Type B pancreatic cell (in vitro differentiated cells): ENCODE measurements at regions not wholly inside any gene's neighbourhood (a gene's known extent, or its start where the extent isn't known, plus 50 kb on each side); places are given as distances from the start of the nearest gene placed in this dataset.

Experiments used
- DNase-seq: peaks from one replicate; pipeline ENCODE4 v3.0.0; 2021; ENCODE audit warnings: mixed read lengths; ENCODE audit not compliant: unreplicated experiment; ENCODE audit errors: extremely low spot score
- H3K27ac Mint-ChIP-seq: 2 replicates; pipeline ENCODE4 v1.8.0; 2021; ENCODE audit warnings: mild to moderate bottlenecking, mixed read lengths
- H3K27me3 Mint-ChIP-seq: 2 replicates; pipeline ENCODE4 v1.8.0; 2021; ENCODE audit warnings: mixed read lengths
- H3K36me3 Mint-ChIP-seq: 2 replicates; pipeline ENCODE4 v1.8.0; 2021; ENCODE audit warnings: mixed read lengths
- H3K4me1 Mint-ChIP-seq: one replicate; pipeline ENCODE4 v1.8.0; 2021; ENCODE audit warnings: mixed read lengths; ENCODE audit not compliant: unreplicated experiment
- H3K4me3 Mint-ChIP-seq: 2 replicates; pipeline ENCODE4 v1.8.0; 2021; ENCODE audit warnings: mild to moderate bottlenecking, mixed read lengths
- H3K9me3 Mint-ChIP-seq: 2 replicates; pipeline ENCODE4 v1.8.0; 2021; ENCODE audit warnings: mixed read lengths
- CTCF ChIP-seq: fragments of 200-600 bp; sonication (generic); conservative IDR thresholded peaks from 2 replicates; pipeline ENCODE4 v1.5.0; 2021; ENCODE audit warnings: antibody characterized with exemption, mild to moderate bottlenecking

DNA sequence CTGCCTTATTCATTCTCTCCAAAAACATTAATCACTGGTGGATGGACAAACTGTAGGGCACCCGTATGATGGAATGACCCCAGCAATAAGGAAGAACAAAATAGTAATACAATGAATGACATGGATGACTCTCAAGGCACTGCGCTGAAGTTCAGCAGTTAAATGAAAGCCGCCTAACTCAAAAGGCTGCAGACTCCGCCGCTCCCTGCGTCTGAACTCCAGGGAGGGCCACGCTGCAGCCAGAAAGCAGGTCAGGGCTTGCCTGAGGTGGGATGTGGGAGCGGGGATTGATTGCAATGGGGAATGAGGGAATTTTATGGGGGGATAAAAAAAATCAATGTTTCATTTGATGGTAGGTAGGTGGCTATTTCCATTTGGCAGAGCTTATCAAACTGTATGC, 86.5 kb upstream of the LAPTM4A start:
- no peak for DNase-seq
- H3K9me3 Mint-ChIP-seq = no peaks in the 10 kb centered on the region
- no peaks in the 10 kb centered on the region for H3K27me3 Mint-ChIP-seq
- H3K4me3 Mint-ChIP-seq = no peak overlapping the region
- peaks cover 47% of the 10 kb centered on the region for H3K4me1 Mint-ChIP-seq
- H3K27ac Mint-ChIP-seq = peak overlapping the region; percentile 79
- no peak for TF ChIP-seq CTCF
- H3K36me3 Mint-ChIP-seq = no peaks in the 10 kb centered on the region

DNA sequence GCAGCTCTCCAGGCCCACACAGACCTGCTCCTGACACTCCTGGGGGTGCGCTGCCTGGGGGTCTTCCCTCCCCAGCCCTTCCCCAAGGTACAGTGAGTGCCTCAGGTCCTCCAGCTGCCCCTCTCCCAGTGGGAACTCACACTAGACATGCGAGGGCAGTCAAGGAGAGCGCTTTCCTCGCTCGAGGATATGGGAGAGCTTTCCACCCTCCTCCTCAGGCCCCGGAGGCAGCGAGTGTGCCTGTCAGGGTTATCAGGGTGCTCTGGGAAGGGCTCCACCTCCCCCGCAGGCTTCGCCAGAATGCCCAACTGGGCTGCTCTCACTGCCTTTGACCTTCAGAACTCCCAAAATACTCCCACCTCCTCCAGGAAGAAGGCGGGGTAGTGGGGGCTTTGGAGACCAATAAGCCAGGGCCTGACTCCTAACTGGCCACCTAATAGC, 85.7 kb upstream of the LAPTM4A start:
- H3K27ac Mint-ChIP-seq = no peak overlapping the region
- H3K9me3 Mint-ChIP-seq = no peaks in the 10 kb centered on the region
- H3K4me1 Mint-ChIP-seq = peaks cover 47% of the 10 kb centered on the region
- DNase-seq = no peak
- H3K4me3 Mint-ChIP-seq = no peak overlapping the region
- TF ChIP-seq CTCF = no peak
- H3K36me3 Mint-ChIP-seq = no peaks in the 10 kb centered on the region
- H3K27me3 Mint-ChIP-seq = no peaks in the 10 kb centered on the region

- no peaks in the 10 kb centered on the region for H3K36me3 Mint-ChIP-seq
- no peak for TF ChIP-seq CTCF
Measured at GRCh38 chr2:20136149-20136548, 84.7 kb upstream of the LAPTM4A start.

DNA sequence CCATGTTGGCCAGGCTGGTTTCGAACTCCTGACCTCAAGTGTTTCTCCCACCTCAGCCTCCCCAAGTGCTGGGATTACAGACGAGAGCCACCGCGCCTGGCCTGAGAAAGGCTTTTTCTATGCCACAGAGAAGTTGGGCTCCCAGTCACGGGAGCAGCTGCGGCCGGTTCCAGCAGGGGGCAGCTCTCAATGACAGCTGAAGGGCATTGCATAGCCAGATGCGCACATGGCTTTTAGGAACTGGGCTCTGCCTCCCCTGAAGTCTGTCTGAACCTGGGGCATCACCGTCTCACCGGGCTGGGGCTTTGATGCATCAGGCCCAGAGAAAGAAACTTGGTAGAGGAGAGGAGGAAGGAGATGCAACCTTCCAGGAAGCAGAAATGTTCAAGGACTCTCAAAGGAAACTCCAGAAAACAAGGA, 84.2 kb upstream of the LAPTM4A start:
- no peaks in the 10 kb centered on the region for H3K9me3 Mint-ChIP-seq
- peak overlapping the region; percentile 81 for H3K27ac Mint-ChIP-seq
- DNase-seq = no peak
- H3K36me3 Mint-ChIP-seq = no peaks in the 10 kb centered on the region
- H3K4me1 Mint-ChIP-seq = peaks cover 52% of the 10 kb centered on the region
- no peaks in the 10 kb centered on the region for H3K27me3 Mint-ChIP-seq
- peak overlapping the region; percentile 49 for H3K4me3 Mint-ChIP-seq
- peak; percentile 85 for TF ChIP-seq CTCF

More at GRCh38 chr2:20136149-20136548, 84.7 kb upstream of the LAPTM4A start:
- Mint-ChIP-seq H3K27me3 (no peaks in the 10 kb centered on the region), H3K9me3 (no peaks in the 10 kb centered on the region), H3K27ac (peak overlapping the region; percentile 81), H3K4me3 (no peak overlapping the region), H3K4me1 (peaks cover 49% of the 10 kb centered on the region)
- DNase-seq = no peak

GRCh38 chr2:20132990-20133535, 81.6 kb upstream of the LAPTM4A start:
- H3K27me3 Mint-ChIP-seq = no peaks in the 10 kb centered on the region
- no peak overlapping the region for H3K27ac Mint-ChIP-seq
- H3K4me3 Mint-ChIP-seq = no peak overlapping the region
- peaks cover 38% of the 10 kb centered on the region for H3K4me1 Mint-ChIP-seq
- TF ChIP-seq CTCF = no peak
- H3K9me3 Mint-ChIP-seq = no peaks in the 10 kb centered on the region
- no peak for DNase-seq
- no peaks in the 10 kb centered on the region for H3K36me3 Mint-ChIP-seq
